GM21526 (cell line): ENCODE measurements at regions not wholly inside any gene's neighbourhood (a gene's known extent, or its start where the extent isn't known, plus 50 kb on each side); places are given as distances from the start of the nearest gene placed in this dataset.

Experiments
- ATAC-seq: cut with Tn5 transposase; IDR thresholded peaks from one replicate; pipeline ENCODE4 v1.9.1; 2021; ENCODE audit warnings: moderate library complexity; ENCODE audit not compliant: unreplicated experiment, low FRiP score

- ATAC-seq, result no peak
Observed at GRCh38 chr2:88832311-88832991, 141.0 kb downstream of the RPIA start.

- ATAC-seq, result no peak
Observed at GRCh38 chr2:88832992-88833389, 141.5 kb downstream of the RPIA start.

GRCh38 chr2:88834376-88834775, 142.9 kb downstream of the RPIA start:
- ATAC-seq, result no peak

- no peak for ATAC-seq
Observed at GRCh38 chr2:88834866-88835265, 143.4 kb downstream of the RPIA start.

GRCh38 chr2:88835726-88836125, 144.3 kb downstream of the RPIA start:
- ATAC-seq, result no peak

- ATAC-seq, result no peak
Observed at GRCh38 chr2:88836351-88836750, 144.9 kb downstream of the RPIA start.

- no peak for ATAC-seq
Observed at GRCh38 chr2:88837511-88838160, 146.2 kb downstream of the RPIA start.

GRCh38 chr2:88838165-88838635, 146.7 kb downstream of the RPIA start:
- peak; percentile 78 for ATAC-seq

GRCh38 chr2:88841224-88841929, 149.9 kb downstream of the RPIA start:
- ATAC-seq, result no peak

- no peak for ATAC-seq
Observed at GRCh38 chr2:88842656-88843460, 151.4 kb downstream of the RPIA start.

- ATAC-seq, result no peak
Observed at GRCh38 chr2:88843651-88844050, 152.2 kb downstream of the RPIA start.

- no peak for ATAC-seq
Observed at GRCh38 chr2:88844960-88845359, 153.5 kb downstream of the RPIA start.

GRCh38 chr2:88845772-88846661, 154.5 kb downstream of the RPIA start:
- peak; percentile 84 for ATAC-seq

- no peak for ATAC-seq
Observed at GRCh38 chr2:88852753-88853402, 161.4 kb downstream of the RPIA start.

GRCh38 chr2:88853403-88853790, 161.9 kb downstream of the RPIA start:
- no peak for ATAC-seq

- no peak for ATAC-seq
Observed at GRCh38 chr2:88854528-88854927, 163.1 kb downstream of the RPIA start.

GRCh38 chr2:88855620-88856408, 164.3 kb downstream of the RPIA start:
- ATAC-seq, result no peak

- no peak for ATAC-seq
Observed at GRCh38 chr2:88856409-88857135, 165.1 kb downstream of the RPIA start.
